ENCODE measurements at regions not wholly inside any gene's neighbourhood (a gene's known extent, or its start where the extent isn't known, plus 50 kb on each side); places are given as distances from the start of the nearest gene placed in this dataset.
"Not testable (repeated sequence)": the region's sequence is repeated elsewhere in the genome, so short reads cannot be mapped to it uniquely, and the experiment has no call there.

DNA sequence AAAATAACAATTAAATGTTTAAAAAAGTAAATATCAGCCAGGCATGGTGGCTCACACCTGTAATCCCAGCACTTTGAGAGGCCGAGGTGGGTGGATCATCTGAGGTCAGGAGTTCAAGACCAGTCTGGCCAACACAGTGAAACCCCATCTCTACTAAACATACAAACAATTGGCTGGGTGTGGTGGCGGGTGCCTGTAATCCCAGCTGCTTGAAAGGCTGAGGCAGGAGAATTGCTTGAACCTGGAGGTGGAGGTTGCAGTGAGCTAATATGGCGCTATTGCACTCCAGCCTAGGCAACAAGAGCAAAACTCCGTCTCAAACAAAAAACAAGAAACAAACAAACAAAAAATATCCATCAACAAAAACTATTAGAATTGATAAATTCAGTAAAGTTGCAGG lies 77.5 kb downstream of the SNX5 start:
- intact Hi-C loops (cut with DNase I); DNase-seq; ATAC-seq (ENCODE audit: poor library complexity): not testable (repeated sequence)

DNA sequence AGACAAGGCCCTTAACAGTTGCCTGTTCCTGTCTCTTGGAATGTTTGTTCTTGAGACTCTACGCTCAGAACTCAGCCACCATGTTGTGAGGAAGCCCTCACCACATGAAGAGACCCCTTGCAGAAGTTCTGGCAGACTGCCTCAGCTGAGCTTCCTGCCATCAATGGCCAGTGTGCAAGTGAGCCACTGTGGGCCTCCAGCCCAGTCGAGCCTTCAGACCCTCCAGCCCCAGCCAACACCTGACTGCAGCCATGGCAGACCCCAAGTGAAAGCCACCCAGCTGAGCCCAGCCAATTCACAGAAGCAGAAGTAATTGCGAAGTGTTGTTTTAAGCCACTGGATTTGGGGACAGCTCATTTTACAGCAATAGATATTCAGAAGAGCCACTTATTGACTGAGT lies 78.3 kb downstream of the SNX5 start:
- intact Hi-C loops (cut with DNase I) = no loop called here
- DNase-seq = no peak
- ATAC-seq (ENCODE audit: poor library complexity) = no peak

DNA sequence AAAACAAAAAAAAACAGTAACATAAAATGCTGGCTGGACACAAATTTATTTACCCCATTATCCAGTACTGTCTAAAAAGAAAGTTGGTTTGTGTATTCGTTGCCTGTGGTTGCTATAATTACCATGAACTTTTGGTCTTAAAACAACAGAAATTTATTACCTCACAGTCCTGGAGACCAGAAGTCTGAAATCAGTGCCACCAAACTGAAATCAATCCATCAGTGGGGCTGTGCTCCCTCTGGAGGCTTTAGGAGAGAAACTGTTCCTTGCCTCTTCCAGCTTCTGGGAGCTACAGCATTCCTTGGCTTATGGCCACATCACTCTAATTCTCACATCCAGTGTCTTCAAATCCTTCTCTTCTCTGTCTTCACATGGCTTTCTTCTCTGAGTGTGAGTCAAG lies 79.4 kb downstream of the SNX5 start:
- ATAC-seq (ENCODE audit: poor library complexity) (no peak), DNase-seq (no peak)
- intact Hi-C loops (cut with DNase I) = no loop called here

DNA sequence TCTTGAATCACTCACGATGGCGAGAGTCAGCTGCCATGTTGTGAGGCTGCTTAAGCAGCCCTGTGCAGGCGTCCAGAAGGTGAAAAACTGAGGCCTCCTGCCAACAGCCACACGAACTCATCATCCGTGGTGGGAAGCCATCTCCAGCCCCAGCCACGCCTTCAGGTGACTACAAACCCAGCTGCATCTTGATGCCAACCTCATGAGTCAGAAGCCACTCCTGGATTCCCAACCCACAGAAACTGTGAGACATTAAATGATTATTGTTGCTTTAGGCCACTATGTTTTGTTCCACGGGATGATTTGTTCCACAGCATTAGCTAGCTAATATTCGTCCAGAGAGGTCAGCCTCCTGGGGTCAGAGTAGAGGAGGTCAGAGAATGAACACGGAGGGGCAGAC lies 80.5 kb downstream of the SNX5 start:
- no peak for ATAC-seq (ENCODE audit: poor library complexity)
- DNase-seq = no peak
- intact Hi-C loops (cut with DNase I) = no loop called here

DNA sequence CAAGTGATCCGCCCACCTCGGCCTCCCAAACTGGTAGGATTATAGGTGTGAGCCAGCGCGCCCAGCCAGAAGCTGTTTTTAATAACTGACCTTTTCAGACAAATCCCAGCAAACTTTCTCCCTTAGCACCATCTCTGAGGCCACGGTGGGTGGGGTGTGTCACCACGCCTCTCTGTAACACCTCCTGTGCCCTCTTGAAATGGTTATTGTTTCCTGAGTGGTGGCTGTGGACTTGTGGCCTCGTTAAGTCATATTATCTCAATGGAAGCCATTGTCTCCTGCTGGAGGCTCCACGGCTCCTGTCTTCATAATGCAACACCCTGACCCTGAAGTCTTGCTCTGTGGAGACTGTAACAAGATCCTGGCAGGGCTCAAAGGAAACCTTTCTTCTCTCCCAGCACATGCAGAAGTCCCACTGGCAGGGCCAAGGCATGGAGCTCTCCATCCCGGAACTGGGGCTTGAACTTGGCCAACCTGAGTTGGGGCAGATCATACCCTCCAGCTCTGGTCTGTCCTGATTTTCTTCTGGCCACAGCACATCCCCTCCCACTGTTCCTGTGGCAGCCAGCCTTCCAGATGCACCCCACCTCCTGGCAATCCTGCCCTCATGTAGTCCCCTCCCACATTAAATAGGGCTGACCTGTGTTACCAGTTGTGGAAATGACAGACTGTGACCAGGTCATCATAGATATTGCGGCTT lies 81.1 kb downstream of the SNX5 start:
- ATAC-seq (ENCODE audit: poor library complexity) (no peak), DNase-seq (no peak)
- intact Hi-C loops (cut with DNase I) = no loop called here

DNA sequence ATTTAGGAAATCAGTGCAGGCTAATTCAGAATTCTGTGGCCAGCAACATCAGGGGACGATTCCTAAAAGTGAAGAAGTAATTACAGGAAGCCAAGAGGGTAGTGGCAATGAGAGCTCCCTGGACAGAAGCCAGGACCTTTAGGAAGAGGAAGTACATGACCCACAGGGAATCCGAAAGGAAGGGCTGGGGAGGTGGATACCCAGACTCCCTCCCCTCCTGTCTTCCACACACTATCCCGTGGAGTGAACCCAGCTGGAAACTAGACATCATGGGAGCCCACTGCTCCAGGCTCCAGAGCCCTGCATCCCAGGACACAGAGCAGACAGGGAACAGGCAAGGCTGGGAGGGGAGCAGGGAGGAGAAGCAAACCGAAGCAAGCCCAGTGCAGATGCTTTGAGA lies 83.0 kb downstream of the SNX5 start:
- intact Hi-C loops (cut with DNase I) = no loop called here
- ATAC-seq (ENCODE audit: poor library complexity) = peak; percentile 48

DNA sequence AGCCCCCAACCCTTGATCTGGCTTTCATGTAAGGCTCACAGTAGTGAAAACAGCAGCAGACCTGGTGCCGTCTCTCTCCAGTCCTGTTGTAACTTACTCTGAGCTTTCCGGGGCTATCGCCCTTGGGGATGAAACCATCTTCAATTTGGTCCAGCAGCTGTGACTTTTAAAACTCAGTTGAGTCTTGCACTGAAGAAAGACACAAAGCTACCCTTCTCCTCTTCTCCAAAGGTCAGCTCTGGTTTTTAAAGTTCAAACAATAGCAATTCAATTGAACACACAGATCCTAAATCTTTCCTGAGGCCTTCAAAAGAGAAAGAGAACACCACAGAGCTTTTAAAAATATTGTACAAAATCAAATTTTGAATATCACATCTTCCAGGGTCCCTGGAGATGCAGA lies 83.5 kb downstream of the SNX5 start:
- intact Hi-C loops (cut with DNase I) = no loop called here
- ATAC-seq (ENCODE audit: poor library complexity) = no peak
- DNase-seq = no peak

More for the DNA sequence above, 83.0 kb downstream of the SNX5 start:
- DNase-seq = no peak

DNA sequence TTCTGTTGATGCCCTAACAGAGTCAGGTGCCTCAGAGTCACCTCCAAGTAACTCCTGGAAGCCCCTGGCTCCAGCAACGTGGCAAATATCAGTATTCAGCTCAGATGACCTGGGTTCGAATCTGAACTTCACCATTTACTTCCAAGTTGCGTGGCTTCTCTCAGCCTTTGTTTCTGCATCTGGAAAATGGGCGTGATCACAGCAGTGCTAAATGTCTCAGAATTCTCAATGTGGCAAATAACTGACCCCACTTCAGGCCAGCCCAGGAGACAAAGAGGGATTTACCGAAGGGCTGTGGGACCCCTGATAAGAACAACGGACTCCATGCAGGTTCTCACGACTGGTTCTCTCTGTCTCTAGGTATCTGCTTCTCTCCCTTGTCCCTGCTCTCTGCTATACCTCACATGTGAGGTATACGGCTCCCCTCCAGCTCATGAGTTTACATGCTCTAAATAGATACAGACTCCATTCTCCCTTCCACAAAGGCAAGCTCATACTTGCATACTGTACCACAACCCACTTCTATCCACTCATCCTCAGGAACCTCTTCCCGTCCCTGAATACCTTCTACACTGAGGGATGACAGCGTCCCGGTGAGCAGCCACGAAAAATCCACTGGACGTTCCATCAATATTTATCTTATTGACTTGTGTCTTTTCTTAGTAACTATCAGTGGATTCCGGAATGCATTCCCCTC lies 84.1 kb downstream of the SNX5 start:
- intact Hi-C loops (cut with DNase I) = no loop called here
- DNase-seq (no peak), ATAC-seq (ENCODE audit: poor library complexity) (no peak)

DNA sequence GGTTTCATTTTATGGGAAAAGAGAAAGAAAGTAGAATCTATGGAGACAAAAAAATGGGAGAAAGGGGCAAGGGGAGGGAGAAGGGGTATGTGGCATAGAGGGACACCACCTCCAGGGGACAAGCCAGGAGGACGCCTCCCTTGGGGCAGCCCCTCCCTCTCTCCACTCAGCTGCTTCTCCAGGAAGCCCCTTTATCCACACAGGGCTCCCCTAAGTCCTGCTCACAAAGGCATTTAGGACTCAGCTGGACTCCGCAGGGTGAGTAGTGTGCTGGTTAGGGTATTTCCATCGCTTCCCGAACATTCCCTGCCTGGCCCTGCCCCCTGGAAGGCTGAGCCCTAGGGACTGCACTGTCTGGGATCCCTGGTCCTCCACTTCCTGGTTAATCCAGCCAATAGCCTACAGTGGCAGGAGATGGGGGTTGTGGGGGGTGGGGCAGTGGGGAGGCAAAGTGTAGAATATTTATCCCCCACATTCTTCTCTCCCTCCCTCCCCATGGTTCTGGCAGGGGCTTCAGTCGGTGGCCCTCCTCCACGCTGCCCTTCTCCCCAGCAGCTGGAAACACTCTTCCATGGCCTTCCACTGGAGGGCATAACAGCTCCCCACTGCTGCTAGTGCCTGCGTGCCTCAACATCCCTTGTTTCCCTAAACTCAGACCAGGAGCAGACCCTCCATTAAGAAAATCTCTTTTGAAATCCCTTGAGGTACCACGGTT lies 84.8 kb downstream of the SNX5 start:
- no peak for DNase-seq
- intact Hi-C loops (cut with DNase I) = no loop called here
- ATAC-seq (ENCODE audit: poor library complexity) = no peak

DNA sequence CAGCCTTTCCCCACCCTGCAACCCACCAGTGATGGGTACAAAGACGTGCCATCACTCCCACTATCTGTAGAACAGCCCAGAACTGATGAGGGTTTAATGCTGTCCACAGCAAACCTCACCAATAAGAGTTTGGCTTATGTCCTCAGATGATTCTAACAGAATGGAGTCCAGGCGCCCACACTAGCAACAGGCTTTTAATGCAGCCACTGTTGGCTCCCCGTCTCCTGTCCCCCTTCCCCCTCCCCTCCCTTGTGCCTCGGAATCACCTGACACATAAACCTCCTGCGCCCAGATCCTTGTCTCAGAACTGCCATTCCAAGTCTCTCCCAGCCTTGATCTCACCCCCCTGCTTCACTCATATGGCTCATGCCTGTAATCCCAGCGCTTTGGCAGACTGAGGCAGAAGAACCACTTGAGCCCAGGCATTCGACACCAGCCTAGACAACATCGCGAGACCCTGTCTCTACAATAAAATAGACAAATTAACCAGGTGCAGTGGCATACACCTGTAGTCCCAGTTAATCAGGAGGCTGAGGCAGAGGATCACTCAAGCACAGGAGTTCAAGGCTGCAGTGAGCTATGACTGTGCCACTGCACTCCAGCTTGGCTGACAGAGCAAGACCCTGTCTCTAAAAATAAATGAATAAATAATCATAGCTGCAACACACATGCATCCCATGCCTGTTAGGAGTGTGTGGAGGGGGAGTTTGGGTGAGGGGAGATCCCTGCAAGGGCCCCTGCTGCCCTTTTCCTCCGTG lies 85.6 kb downstream of the SNX5 start:
- intact Hi-C loops (cut with DNase I) = no loop called here
- DNase-seq (no peak), ATAC-seq (ENCODE audit: poor library complexity) (no peak)

DNA sequence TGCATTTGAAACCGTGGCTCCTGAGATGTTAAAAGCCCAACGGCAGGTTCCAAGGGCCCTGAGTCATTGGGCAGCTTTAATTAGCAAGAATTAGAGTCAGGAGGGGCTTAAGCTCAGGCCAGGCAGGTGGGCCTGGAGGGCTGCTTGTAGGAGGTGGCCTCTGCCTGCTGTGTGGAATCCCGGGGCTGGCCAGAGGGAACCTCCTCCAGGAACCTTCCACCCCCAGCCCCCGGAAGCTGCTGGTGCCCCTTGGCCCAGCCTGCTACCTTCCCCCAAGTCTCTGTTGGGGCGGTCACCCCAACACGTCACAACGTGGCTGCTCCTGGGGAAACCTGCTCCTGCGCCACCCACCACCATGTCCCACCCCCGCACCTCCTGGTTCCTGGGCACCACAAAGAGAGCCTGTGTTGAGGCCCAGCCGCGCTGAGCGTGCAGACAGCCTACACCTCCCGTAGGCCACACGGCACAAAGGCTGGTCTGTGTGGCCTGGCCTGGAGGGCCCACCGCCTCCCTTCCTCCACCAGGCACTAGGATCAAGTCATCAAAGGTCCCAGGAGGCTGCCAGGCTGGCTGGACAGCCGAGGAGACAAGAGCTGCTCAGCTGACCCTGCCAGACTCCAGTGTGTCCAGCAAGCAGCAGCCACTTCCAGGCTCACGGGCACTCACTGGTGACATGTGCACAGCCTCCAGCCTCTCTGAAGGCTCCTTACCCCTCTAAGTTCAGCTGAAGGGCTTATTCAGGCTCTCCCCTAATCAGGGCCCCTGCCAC lies 86.3 kb downstream of the SNX5 start:
- no peak for ATAC-seq (ENCODE audit: poor library complexity)
- intact Hi-C loops (cut with DNase I) = no loop called here
- DNase-seq = no peak

DNA sequence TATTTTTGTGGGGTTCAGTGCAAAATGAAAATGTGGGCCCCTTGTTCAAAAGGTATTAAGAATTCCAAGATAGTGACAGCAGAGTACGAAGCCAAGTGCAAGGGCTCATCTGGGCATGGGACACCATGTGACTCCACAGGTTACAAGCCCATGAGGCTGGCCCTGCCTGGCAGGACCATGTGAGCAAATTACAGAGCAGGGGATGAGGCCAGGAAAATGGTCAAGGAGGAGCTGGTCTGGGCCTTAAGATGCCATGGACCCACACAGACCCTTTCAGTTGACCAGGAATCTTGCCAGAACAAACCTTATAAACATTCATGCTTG lies 86.9 kb downstream of the SNX5 start:
- no peak for ATAC-seq (ENCODE audit: poor library complexity)
- intact Hi-C loops (cut with DNase I) = no loop called here

DNA sequence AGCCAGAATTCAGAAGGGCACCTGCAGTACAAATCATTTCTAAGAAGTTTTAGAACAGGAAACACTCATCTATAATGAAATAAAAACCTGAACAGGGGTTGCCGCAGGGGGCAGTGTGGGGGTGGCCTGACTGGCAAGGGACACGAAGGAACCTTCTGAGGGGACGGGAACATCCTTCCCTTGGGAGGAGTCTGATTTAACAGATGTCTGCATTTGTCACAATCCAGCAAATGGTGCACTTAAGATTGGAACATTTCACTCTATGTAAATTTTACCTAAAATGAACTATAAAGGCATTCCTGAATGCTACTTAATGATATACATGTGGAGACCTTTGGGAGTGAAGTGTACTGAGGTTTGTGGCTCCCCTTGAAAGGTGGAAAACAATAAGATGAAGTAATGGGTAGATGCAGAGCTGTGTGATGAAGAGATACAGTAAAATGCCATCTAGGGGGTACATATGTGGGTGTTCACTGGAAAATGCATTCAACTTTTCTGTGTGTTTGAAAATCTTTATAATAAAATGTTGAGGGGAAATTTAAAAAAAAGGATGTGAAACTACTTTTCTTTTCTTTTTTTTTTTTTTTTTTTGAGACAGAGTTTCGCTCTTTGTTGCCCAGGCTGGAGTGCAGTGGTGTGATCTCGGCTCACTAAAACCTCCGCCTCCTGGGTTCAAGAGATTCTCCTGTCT lies 89.5 kb downstream of the SNX5 start:
- intact Hi-C loops (cut with DNase I) = no loop called here
- ATAC-seq (ENCODE audit: poor library complexity) (no peak), DNase-seq (no peak)

More for the DNA sequence above, 86.9 kb downstream of the SNX5 start:
- DNase-seq = no peak

DNA sequence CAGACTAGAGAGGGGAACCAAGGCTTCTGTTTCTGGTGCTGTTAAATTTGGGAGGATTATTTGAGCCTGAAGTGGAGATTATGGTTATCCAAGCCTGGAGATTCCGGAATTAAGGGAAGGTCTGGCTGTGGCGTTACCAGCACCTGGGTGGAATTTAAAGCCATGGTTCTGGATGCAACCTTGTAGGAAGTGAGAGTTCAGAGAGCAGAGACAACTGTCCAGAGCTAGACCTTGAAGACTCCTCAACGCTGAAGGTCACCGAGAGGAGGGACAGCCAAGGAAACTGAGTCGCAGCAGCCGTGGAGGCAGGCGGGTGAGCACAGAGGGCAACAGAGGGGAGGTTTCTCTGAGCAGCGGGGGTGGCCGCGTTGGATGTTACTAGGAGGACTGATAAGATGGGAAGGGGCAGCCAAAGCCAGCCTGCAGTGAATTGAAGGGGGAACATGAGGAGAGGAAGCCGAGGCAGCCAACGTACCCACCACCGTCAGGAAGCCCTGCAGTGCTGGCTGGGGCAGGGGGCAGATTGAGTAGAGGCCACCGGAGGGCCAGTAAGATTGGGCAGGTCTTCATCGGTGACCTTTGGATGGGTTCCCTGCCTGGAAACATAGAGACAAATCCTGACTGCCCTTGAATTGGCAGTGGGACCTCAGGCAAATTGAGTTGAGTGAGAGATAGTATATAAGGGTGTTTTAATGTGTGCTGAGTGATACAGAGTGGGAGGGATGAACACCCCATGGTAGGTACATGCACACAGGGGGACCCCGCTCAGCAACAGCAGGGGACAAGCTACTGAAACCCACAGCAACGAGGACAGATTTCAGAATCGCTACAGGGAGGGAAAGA lies 90.3 kb downstream of the SNX5 start:
- DNase-seq (no peak), ATAC-seq (ENCODE audit: poor library complexity) (no peak)
- intact Hi-C loops (cut with DNase I) = no loop called here

DNA sequence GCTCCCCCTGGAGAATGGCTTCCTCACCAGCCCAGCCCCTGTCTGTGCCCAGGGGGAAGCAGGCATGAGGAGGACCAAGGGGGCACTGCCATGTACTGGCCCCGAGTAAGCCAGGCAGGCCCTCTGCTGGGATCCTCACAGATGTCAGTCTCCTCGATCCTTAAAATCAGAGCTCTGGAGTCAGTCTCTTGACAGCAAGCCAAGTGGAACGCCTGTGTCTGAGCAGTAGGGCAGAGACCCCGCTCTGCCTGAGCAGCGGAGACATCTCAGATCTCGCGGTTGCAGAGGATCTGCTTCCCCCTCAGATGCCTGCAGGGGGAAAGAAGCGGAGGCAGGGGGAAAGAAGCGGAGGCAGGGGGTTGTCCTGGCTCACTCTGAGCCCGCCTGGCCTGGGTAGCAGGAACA lies 92.6 kb downstream of the SNX5 start:
- DNase-seq (no peak), ATAC-seq (ENCODE audit: poor library complexity) (no peak)
- intact Hi-C loops (cut with DNase I) = no loop called here

DNA sequence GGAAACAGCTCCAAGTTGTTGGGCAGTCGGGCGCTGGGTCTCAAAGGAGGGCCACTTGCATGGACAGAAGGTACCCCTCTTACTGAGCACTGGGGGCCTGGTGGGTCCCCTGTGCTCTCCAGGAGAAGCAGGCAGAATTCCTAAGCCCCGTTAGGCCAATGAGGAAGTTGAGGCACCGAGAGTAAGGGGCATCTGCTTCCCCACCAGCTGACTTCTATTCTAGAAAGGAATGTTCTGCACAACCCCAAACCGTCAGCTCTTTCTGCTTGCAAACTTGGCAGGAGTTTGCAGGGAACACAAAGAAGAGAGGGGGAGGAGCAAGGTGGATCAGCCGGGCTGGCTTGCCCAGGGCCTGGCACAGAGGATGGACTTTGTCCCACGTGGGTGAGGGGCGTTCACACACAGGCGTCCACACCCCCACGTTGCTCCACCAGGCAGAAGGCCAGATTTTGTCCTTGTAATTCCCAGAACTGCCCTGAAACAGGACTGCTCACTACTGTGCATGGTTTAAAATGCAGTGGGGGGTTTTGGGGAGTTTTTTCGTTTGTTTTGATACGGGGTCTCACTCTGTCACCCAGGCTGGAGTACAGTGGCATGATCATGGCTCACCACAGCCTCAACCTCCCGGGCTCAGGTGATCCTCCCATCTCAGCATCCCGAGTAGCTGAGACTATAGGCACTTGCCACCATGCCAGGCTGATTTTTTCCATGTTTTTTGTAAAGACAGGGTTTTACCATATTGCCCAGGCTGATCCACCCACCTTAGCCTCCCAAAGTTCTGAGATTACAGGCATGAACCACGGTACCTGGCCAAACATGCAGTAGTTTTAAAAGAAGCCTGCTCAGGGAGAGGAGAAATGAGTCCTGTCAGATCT lies 93.3 kb downstream of the SNX5 start:
- DNase-seq (peak; percentile 76), ATAC-seq (ENCODE audit: poor library complexity) (peak; percentile 68)
- intact Hi-C loops (cut with DNase I) = no loop called here

All from Right ventricle myocardium superior (tissue), 1 donor.